Umbilical cord (tissue), 1 donor: ENCODE measurements at regions not wholly inside any gene's neighbourhood (a gene's known extent, or its start where the extent isn't known, plus 50 kb on each side); places are given as distances from the start of the nearest gene placed in this dataset.
"Not testable (repeated sequence)": the region's sequence is repeated elsewhere in the genome, so short reads cannot be mapped to it uniquely, and the experiment has no call there.

Experiments
- DNase-seq: peaks from one replicate; pipeline ENCODE4 v3.0.0-alpha.2; 2015; ENCODE audit warnings: low spot score

- no peak for DNase-seq
Measured at GRCh38 chr5:56299212-56299611, 66.1 kb upstream of the ANKRD55 start.

GRCh38 chr5:56298336-56299090 is 65.4 kb upstream of the ANKRD55 start:
- no peak for DNase-seq

DNA sequence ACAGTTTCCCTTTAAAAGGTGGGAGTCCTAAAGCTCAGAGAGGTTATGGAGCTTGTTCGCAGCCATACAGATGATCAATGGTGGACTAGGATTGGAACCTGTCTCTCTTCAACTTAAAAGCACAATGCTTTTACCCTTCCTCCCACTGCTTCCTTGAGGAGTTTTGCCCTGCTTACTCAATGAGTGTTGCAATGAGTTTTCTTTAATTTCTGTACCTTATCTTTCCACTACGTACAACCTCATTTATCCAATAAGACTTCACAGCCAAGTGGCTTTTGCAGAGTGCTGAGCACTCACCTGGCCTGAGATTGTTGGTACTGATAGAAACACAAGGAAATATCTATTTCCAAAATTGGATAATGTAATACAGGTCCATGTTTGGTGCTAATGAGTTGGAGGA is 64.7 kb upstream of the ANKRD55 start:
- no peak for DNase-seq

DNA sequence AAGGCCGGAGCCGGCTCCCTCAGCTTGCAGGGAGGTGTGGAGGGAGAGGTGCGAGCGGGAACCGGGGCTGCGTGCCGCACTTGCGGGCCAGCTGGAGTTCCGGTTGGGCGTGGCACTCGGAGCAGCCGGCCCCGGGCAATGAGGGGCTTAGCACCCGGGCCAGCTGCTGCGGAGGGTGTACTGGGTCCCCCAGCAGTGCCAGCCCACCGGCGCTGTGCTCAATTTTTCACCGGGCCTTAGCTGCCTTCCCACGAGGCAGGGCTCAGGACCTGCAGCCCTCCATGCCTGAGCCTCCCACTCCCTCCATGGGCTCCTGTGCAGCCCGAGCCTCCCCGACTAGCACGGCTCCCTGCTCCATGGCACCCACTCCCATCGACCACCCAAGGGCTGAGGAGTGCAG is 62.2 kb upstream of the ANKRD55 start:
- not testable (repeated sequence) for DNase-seq

DNA sequence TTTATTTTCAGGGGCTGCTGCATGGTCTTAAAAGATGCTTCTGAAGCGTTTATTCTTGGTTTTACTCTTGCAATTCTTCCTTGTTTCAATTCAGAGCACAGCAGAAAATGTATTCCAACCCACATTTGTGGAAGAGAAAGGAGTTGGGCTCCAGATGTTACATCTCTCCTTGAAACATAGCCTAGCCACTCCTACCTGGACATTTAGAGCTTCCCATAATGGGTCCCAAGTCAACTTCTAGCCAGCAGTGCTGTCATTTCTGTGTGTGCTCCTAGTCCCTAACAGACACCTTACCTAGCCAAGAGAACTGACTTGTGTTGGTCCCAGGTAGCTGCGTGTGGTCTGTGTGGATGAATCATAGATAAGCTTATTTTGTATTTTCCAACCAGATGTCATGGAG is 61.2 kb upstream of the ANKRD55 start:
- no peak for DNase-seq

- DNase-seq = not testable (repeated sequence)
Measured at GRCh38 chr5:56292874-56293273, 59.7 kb upstream of the ANKRD55 start.

DNA sequence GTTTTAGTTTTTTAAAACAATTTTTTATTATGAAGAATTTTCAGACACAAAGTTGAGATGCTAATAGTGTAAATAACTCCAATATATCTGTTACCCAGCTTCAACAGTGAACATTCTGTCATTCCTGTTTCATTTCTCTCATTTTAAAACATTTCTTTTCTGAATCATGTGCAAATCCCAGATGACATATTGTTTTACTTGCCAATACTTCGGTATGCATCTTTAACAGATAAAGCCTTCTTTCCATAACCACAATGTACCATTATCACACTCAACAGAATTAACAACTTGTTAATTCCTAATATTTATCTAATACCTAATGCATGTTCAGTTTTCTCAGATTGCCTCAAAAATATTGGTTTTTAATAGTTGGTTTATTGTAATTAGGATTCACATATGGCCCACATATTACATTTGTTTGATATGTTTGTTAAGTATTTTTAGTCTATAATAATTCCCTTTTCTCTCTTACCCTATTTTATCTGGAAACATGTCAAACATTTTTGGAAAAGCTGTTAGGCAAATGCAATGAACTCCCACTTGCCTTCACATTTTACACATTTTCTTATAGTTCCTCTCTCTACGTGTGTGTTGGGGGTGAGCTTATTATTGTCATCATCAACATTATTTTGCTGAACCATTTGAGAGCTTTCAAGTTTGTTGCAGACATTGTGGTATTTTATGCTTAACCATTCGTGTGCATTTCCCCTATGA is 58.7 kb upstream of the ANKRD55 start:
- DNase-seq = no peak

- DNase-seq = no peak
Measured at GRCh38 chr5:56291079-56291643, 58.0 kb upstream of the ANKRD55 start.

DNA sequence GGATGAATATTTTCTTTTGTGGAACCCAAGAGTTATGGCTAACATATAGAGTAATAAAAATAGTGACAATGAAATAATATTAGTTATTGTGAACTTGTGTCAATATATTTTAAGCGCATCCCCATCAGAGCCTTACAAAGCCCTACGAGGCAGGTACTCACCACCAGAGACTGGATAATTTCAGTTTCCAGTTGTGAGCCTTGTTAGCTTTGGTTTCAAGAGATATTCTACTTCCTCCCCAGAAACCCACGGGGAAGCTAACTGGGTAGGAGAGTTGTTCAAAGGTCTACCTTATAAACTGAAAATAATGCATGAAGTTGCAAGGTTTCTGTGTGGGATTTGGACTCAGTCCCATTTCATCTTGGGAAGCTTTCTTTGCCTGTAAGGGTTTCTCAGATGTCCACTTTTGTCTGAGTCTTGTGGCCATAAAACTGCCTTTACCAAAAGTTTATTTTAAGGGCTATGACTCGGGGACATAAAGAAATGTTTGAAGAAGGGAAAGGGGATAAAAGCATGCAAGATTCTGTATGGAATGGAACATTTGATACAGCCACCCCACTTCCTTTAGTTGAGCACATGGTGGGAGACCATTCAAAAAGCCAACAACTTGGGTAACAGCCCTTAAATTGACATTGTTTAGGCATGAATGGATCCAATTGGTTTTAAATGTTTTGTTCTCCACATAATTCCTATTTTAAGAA is 57.4 kb upstream of the ANKRD55 start:
- no peak for DNase-seq

GRCh38 chr5:56289602-56289987 is 56.5 kb upstream of the ANKRD55 start:
- no peak for DNase-seq

DNA sequence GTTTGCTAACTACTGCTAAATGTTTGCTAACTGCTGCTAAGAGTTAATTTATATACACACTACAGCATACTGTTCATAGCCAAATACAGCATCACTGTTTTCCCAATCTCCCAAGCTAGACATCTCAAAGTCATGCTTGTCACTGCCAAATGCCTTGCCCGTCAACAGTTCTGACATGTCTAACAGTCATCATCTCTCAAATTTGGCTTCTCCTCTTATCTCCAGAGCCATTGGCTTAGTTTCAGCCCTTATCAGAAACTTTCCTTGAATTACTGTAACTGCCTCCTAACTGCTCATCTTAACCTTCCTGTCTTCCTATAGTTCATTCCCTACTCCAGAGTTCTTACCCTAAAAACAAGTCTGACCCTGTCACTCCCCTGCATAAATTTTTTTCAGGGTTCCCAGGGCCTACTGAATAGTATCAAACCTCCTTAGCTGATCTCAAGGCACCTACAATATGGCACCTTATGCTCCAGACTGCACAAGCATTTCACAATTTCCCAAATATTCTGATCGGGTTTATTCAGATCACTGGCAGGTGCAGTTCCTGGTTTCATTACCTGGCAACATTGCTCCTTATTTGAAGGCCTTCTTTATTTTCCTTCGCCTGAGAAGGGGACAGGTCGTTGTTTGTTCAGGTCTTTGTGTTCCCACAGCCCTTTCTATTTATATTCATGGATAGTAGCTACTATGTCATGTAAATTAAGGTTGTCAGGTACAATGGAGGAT is 55.9 kb upstream of the ANKRD55 start:
- no peak for DNase-seq

DNA sequence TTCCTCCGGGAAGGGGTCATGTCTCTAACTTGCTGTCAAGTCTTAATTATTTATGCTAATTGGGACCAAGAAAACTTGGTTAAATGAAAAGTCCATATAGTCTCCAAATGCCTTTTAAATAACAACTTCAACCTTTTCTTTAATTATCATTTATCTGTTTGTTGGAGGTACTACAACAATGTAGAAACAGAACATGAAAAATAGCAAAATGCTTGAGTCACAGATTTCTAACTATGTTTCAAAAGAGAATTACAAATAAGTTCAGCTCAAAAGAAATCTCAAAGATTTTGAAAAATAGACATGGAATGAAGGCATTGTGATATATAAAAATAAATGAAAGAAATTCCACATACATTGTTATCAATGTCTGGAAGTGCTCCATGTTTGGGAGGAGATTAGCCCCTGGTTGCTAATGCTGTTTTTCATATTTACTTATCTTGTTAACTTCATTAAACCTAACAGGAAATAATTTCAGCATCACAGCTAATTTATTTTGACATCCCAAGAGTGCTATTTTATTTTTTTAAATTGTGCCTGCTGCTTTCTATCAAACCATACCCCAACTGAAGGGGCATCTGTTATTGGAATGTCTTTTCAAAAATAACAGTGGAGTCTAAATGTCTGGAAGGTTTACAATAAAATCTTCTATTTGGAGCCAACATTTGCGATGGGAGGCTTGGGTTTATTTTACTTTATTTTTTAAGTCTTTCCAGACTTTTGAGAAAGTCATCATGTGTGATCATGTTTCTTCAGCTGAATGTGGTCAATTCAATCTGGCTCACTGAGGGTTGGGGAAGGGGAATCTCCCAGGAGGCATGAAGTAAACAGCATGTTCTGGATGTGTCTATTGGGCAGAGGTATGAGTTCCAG is 53.1 kb upstream of the ANKRD55 start:
- DNase-seq = no peak

DNA sequence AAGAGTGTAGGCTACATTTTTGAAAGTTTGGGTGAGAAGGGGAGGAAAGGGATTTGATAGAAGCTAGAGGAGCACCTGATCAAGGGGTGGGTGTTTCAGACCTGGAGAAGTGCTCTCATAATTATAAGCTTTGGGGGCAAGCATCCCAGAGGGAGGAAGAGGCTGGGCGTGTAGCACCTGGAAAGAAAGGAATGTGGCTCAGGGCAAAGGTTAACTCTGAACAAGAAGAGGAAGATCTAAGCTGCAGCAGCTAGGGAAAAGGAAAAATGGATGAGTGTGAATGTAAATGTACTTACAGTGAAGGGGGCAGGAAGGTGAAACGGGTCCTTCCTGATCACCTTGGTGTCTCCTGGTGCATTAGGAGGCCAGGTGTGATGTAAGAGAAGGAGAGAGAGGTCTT is 49.8 kb upstream of the ANKRD55 start:
- DNase-seq = no peak
